Ishikawa (cell line): ENCODE measurements at regions not wholly inside any gene's neighbourhood (a gene's known extent, or its start where the extent isn't known, plus 50 kb on each side); places are given as distances from the start of the nearest gene placed in this dataset.

Source experiments
- CEBPB ChIP-seq: IDR thresholded peaks from 2 replicates; pipeline ENCODE4 v1.6.1; 2012
- CREB1 ChIP-seq: IDR thresholded peaks from 2 replicates; pipeline ENCODE4 v1.6.1; 2012; ENCODE audit warnings: low read depth
- EGR1 ChIP-seq: IDR thresholded peaks from 2 replicates; pipeline ENCODE4 v1.6.1; 2012
- EP300 ChIP-seq: IDR thresholded peaks from 2 replicates; pipeline ENCODE4 v1.6.1; 2012; ENCODE audit warnings: borderline replicate concordance
- FOXM1 ChIP-seq: IDR thresholded peaks from 2 replicates; pipeline ENCODE4 v1.6.1; 2012; ENCODE audit warnings: low read depth, borderline replicate concordance
- MAX ChIP-seq: IDR thresholded peaks from 2 replicates; pipeline ENCODE4 v1.6.1; 2012
- NFIC ChIP-seq: IDR thresholded peaks from 2 replicates; pipeline ENCODE4 v1.6.1; 2012
- RAD21 ChIP-seq: IDR thresholded peaks from 2 replicates; pipeline ENCODE4 v1.6.1; 2012; ENCODE audit warnings: low read depth
- REST ChIP-seq: IDR thresholded peaks from 2 replicates; pipeline ENCODE4 v1.6.1; 2012; ENCODE audit warnings: low read depth, mild to moderate bottlenecking
- TAF1 ChIP-seq: IDR thresholded peaks from 2 replicates; pipeline ENCODE4 v1.6.1; 2012; ENCODE audit warnings: low read depth, mild to moderate bottlenecking
- TCF12 ChIP-seq: IDR thresholded peaks from 2 replicates; pipeline ENCODE4 v1.6.1; 2012; ENCODE audit warnings: low read depth
- TEAD4 ChIP-seq: IDR thresholded peaks from 2 replicates; pipeline ENCODE4 v1.6.1; 2012
- USF1 ChIP-seq: IDR thresholded peaks from 2 replicates; pipeline ENCODE4 v1.6.1; 2012
- YY1 ChIP-seq: IDR thresholded peaks from 2 replicates; pipeline ENCODE4 v1.6.1; 2012; ENCODE audit warnings: low read depth
- ZBTB7A ChIP-seq: IDR thresholded peaks from 2 replicates; pipeline ENCODE4 v1.6.1; 2012; ENCODE audit warnings: low read depth

GRCh38 chr7:25882151-25882773, 269.7 kb upstream of the NFE2L3 start:
- TF ChIP-seq REST, result no peak
- TF ChIP-seq NFIC, result no peak
- no peak for TF ChIP-seq MAX
- no peak for TF ChIP-seq USF1
- no peak for TF ChIP-seq YY1

- TF ChIP-seq REST, result no peak
- no peak for TF ChIP-seq ZBTB7A
- no peak for TF ChIP-seq CREB1
- no peak for TF ChIP-seq EGR1
- no peak for TF ChIP-seq CEBPB
- no peak for TF ChIP-seq TEAD4
- TF ChIP-seq EP300, result no peak
- TF ChIP-seq USF1, result no peak
- TF ChIP-seq NFIC, result no peak
- TF ChIP-seq YY1, result no peak
- TF ChIP-seq TCF12, result no peak
- TF ChIP-seq FOXM1, result no peak
- no peak for TF ChIP-seq MAX
- TF ChIP-seq RAD21, result no peak
- TF ChIP-seq TAF1, result no peak
Measured at GRCh38 chr7:25884265-25884828, 267.7 kb upstream of the NFE2L3 start.

GRCh38 chr7:25885057-25885576, 266.9 kb upstream of the NFE2L3 start:
- TF ChIP-seq CEBPB (no peak), RAD21 (no peak), USF1 (no peak), EGR1 (no peak), YY1 (no peak), CREB1 (no peak), REST (no peak), FOXM1 (no peak)

GRCh38 chr7:25886387-25887240, 265.4 kb upstream of the NFE2L3 start:
- TF ChIP-seq CEBPB, result no peak
- TF ChIP-seq NFIC, result no peak
- TF ChIP-seq EP300, result no peak
- TF ChIP-seq USF1, result no peak
- no peak for TF ChIP-seq REST
- no peak for TF ChIP-seq EGR1
- no peak for TF ChIP-seq YY1
- no peak for TF ChIP-seq MAX
- no peak for TF ChIP-seq TEAD4
- no peak for TF ChIP-seq TAF1
- no peak for TF ChIP-seq ZBTB7A
- TF ChIP-seq TCF12, result no peak
